ENCODE measurements at regions not wholly inside any gene's neighbourhood (a gene's known extent, or its start where the extent isn't known, plus 50 kb on each side); places are given as distances from the start of the nearest gene placed in this dataset.

- no peak for TF ChIP-seq CTCF (IDR thresholded peaks at IDR 0.05; ENCODE audit: insufficient read depth, low read length)
- no peak for DNase-seq (ENCODE audit: low read depth)
Measured at GRCh38 chr5:6181871-6182270, 196.5 kb downstream of the MED10 start.

GRCh38 chr5:6181147-6181729 is 197.1 kb downstream of the MED10 start:
- no peak for DNase-seq (ENCODE audit: low read depth)
- TF ChIP-seq CTCF (IDR thresholded peaks at IDR 0.05; ENCODE audit: insufficient read depth, low read length), result no peak

More at GRCh38 chr5:6181871-6182270, 196.5 kb downstream of the MED10 start:
- H3K4me3 ChIP-seq (ENCODE audit: low read depth, low read length), result no peak overlapping the region

GRCh38 chr5:6180231-6180872 is 198.0 kb downstream of the MED10 start:
- no peak for TF ChIP-seq CTCF (IDR thresholded peaks at IDR 0.05; ENCODE audit: insufficient read depth, low read length)
- H3K4me3 ChIP-seq (ENCODE audit: low read depth, low read length), result no peak overlapping the region
- no peak for DNase-seq (ENCODE audit: low read depth)

More at GRCh38 chr5:6181147-6181729, 197.1 kb downstream of the MED10 start:
- no peak overlapping the region for H3K4me3 ChIP-seq (ENCODE audit: low read depth, low read length)

DNA sequence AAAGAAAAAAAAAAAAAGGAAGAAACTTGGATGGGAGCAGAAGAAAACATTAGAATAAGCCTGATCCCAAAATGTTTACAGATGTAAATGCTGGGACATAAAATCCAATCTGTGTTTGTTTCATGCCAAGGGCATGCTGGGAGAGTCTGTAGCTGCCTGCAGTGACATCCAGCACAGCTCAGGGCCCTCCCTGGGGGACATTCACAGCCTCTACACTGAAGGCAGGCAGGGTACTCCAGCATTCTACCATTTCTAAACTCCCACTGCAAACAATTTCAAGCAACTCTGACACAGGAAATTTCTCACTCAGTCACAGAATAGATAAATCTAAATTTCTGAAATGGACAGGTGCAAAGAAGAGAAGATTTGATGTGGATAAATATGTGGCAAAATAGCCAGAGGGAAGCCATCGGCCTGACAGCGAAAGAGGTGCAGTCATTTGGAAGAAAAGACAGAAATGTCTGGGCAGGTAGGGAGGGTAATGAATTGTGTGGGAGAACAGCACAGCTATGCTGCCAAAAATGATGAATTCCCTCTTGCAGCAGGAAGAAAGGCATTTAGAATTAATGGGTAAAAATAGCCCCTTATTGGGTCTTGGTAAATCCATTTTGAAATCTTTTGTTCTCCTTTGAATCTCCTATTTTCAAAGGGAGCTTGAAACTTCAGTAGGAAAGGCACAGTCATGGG is 199.4 kb downstream of the MED10 start:
- no peak overlapping the region for H3K4me3 ChIP-seq (ENCODE audit: low read depth, low read length)
- no peak for DNase-seq (ENCODE audit: low read depth)
- TF ChIP-seq CTCF (IDR thresholded peaks at IDR 0.05; ENCODE audit: insufficient read depth, low read length), result no peak

DNA sequence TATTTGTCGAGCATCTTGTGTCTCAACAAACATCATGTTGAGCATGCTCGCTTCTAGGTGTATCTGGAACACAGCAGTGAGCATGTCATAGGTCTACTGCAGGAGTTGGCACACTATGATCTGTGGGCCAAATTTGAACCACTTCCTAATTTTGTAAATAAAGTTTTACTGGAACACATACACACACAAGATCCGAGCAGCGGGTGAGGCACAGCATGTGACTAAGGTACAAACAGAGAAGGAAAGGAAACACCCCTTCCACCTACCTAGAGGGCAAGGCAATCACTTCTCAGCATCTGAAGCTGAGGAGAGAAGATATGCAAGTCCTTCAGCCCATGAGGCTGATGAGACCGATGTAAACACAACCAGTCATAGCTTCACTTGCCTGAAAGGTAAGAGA is 200.4 kb downstream of the MED10 start:
- H3K4me3 ChIP-seq (ENCODE audit: low read depth, low read length), result no peak overlapping the region
- TF ChIP-seq CTCF (IDR thresholded peaks at IDR 0.05; ENCODE audit: insufficient read depth, low read length), result no peak
- DNase-seq (ENCODE audit: low read depth), result no peak

GRCh38 chr5:6176102-6176693 is 202.1 kb downstream of the MED10 start:
- H3K4me3 ChIP-seq (ENCODE audit: low read depth, low read length), result no peak overlapping the region
- no peak for DNase-seq (ENCODE audit: low read depth)
- TF ChIP-seq CTCF (IDR thresholded peaks at IDR 0.05; ENCODE audit: insufficient read depth, low read length), result no peak
